Mucosa of gallbladder (tissue), 1 donor: ENCODE measurements at regions not wholly inside any gene's neighbourhood (a gene's known extent, or its start where the extent isn't known, plus 50 kb on each side); places are given as distances from the start of the nearest gene placed in this dataset.

Experiments
- DNase-seq: peaks from one replicate; pipeline ENCODE4 v3.0.0-alpha.2; 2020; ENCODE audit warnings: low spot score
- donor health status: DM: no; HTN: no; CAD: no.

GRCh38 chr6:125658136-125658535 is 91.3 kb upstream of the HEY2 start:
- DNase-seq: no peak

GRCh38 chr6:125658759-125659431 is 90.5 kb upstream of the HEY2 start:
- peak; percentile 23 for DNase-seq

DNA sequence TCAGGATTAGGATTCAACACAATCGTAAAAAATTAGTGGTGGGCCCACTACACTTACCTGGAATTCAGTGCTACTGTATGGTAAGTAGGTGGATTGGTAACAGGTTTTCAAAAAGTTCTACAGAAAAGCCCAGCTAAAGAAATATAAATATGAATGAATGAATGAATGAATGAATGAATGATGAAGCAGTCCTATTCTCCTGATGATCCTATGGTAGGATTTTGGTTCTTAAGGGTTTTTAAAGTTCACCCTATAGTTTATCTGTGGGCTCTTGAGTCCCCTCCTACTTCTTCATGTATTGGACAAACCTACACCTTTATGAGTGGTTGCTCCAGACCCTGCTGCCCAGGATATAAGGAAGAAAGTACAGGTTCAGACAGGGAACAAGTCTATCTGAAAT is 89.5 kb upstream of the HEY2 start:
- DNase-seq: no peak

DNA sequence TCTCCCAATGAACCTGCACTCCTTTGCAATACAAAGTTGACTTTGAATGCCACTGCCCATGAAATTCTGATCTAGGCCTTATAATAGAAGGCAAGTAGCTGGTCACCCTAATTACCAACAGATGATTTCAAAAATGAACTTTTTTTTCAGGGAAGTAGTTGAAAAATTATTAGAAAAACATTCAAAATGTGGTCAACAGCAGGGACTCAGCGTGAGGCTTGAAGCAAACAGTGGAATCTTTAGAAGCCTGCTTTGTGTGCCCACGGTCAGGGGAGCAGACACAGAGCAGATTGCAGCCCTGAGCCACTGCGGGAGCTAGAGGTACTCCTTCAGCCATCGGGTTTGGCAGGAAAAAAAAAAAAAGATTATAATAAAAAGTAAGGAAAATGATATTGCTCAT is 87.1 kb upstream of the HEY2 start:
- DNase-seq: no peak

- DNase-seq: no peak
Measured at GRCh38 chr6:125665295-125665814, 84.1 kb upstream of the HEY2 start.

GRCh38 chr6:125667326-125667725 is 82.1 kb upstream of the HEY2 start:
- no peak for DNase-seq

DNA sequence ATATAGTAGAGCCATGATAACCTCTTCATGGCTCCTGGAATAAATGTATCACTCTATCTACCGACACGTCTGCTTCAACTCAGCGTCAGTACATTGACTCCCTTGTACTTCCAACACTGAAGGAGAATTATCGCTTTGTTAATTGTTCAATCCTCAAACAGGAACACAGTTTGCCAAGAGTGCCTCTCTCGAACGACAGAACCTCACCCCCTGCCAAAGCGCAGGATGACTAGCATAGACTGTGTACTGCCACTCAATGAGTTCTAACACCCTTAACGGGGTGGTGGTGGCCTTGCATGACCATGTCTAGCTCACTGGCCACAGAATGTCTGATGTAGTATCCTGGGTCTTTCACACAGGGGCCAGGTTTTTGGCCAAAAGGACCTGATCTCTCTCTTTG is 81.4 kb upstream of the HEY2 start:
- DNase-seq: no peak

DNA sequence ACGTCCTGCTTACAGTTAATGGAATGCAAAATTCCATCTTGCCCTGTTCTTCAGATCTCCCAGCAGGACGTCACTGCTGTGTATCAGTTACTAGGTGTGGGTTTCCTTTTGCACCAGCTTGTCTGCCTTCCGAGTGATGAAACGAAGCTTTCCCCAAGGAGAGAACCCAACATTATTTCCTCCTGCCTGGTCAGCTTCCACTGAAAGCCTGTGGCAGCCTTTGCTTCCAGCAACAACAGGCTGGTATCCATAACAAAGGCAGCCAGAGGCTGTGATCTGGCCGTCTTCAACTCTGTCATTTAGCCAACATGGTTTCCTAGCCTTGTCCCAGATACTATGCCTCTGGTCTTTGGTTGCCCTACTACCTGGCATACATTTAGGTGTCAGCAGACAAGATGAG is 78.9 kb upstream of the HEY2 start:
- DNase-seq: no peak

- no peak for DNase-seq
Measured at GRCh38 chr6:125671323-125671722, 78.1 kb upstream of the HEY2 start.

GRCh38 chr6:125674230-125674629 is 75.2 kb upstream of the HEY2 start:
- DNase-seq: no peak

DNA sequence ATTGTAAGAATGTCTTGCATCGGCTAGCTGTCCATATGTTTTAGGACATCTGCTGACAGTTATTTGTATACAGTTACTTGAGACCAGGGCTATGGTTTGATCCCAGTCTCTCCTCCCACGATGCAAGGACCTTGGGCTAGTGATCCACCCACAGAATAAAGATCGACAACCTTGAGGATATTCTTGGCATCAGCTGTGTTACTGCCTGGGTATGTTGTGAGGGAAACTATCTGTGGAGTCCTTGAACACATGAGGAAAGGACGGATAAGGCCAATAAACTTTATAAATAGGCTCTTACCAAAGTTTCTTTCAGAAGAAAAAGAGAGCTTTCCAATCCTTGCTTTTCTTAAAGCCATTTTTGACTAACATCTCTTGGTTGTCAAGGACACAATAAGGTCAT is 70.8 kb upstream of the HEY2 start:
- DNase-seq: no peak

DNA sequence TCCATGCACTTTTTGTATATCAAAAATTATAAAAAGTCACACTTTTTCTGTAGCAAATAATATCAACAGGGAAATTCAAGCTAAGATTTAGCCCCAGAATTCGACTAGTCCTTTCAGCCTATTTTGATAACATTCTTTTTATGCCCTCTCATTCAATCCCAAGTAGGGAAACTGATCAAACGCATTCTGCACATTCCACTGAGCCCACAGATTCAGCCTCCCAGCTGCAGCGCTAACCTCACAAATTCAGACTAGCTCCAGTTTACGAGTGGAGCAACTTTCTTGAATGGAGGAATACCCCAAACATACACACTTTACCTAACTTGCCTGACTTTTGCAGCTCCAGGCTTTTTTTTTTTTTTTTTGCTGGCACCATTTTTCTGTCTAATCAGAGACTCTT is 70.3 kb upstream of the HEY2 start:
- no peak for DNase-seq

- no peak for DNase-seq
Measured at GRCh38 chr6:125679651-125680050, 69.8 kb upstream of the HEY2 start.

GRCh38 chr6:125682939-125683338 is 66.5 kb upstream of the HEY2 start:
- no peak for DNase-seq

DNA sequence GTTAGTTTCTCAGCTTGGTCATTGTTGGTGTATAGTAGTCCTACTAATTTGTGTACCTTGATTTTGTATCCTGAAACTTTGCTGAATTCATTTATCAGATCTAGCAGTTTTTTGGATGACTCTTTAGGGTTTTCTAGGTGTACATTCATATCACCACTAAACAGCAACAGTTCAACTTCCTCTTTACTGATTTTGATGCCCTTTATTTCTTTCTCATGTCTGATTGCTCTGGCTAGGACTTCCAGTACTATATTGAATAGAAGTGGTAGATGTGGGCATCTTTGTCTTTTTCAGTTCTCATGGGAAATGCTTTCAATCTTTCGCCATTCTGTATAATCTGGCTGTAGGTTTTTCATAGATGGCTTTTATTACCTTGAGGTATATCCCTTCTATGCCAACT is 61.3 kb upstream of the HEY2 start:
- DNase-seq: no peak

DNA sequence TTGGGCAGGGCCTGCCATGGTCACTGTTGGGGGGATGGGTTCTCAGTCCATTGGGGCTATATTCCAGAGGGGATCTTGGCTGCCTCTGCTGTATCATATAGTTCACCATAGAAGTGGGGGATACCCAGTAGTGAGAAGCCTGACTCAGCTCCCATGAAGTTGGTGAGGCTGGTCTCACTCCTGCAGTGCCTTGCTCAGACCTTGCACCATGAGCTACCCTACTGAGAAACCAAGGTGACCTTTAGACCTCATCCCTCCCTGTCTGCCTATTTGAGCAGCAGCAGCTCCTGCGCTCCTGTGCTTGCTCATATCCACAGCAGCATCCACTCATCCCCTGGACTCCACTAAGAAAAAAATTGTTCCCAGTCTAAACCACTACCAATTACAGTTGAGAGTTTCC is 56.0 kb upstream of the HEY2 start:
- DNase-seq: no peak

DNA sequence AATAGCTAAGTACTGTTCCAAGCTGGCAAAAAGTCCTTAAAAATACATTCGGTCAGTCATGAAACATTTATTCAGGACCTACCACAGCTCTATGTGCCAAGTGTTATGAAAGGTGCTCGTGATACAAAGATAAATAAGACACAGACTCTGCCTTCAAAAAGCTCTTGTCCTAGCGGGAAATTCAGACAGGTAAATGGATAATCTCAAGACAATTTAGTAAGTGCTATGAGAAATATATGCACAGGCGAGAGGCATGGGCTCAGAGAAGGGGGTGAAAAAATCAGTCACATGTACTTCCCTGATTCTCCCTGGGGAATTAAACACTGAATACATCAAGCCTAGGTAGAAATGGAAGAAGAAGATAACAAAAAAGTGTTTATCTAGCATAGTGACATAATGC is 49.8 kb upstream of the HEY2 start:
- DNase-seq: no peak
